Left lobe of liver (tissue), 2 donors: ENCODE measurements at regions not wholly inside any gene's neighbourhood (a gene's known extent, or its start where the extent isn't known, plus 50 kb on each side); places are given as distances from the start of the nearest gene placed in this dataset.
A peak's percentile ranks its signal among the peaks of the same experiment; 100 is the strongest.

Experiments
- ATAC-seq: fragments of 200-7000 bp; cut with Tn5 transposase; one replicate; pipeline ENCODE4 v1.9.1; 2020; ENCODE audit warnings: mild to moderate bottlenecking, moderate library complexity
- DNase-seq: peaks from one replicate; pipeline ENCODE4 v3.0.0-alpha.2; 2020; ENCODE audit warnings: low spot score
- donor health status: DM: no; HTN: no; CAD: no; lungs with moderate emphysema.
- donor health status: DM: no; HTN: yes; CAD: no.

GRCh38 chr14:96931751-96932150 is 134.6 kb downstream of the VRK1 start:
- ATAC-seq (no peak), DNase-seq (no peak)

- no peak for DNase-seq
- ATAC-seq: no peak
Measured at GRCh38 chr14:96934638-96935330, 137.6 kb downstream of the VRK1 start.

- no peak for DNase-seq
- ATAC-seq: no peak
Measured at GRCh38 chr14:96938946-96939345, 141.8 kb downstream of the VRK1 start.

GRCh38 chr14:96940009-96940408 is 142.8 kb downstream of the VRK1 start:
- DNase-seq (no peak), ATAC-seq (peak; percentile 21)

- ATAC-seq (no peak), DNase-seq (peak; percentile 24)
Measured at GRCh38 chr14:96944297-96944696, 147.1 kb downstream of the VRK1 start.

- no peak for ATAC-seq
- DNase-seq: peak; percentile 21
Measured at GRCh38 chr14:96945721-96946120, 148.5 kb downstream of the VRK1 start.

- DNase-seq: no peak
- ATAC-seq: no peak
Measured at GRCh38 chr14:96949594-96949993, 152.4 kb downstream of the VRK1 start.

GRCh38 chr14:96951511-96951910 is 154.3 kb downstream of the VRK1 start:
- no peak for ATAC-seq
- no peak for DNase-seq

GRCh38 chr14:96953087-96953874 is 156.1 kb downstream of the VRK1 start:
- ATAC-seq (no peak), DNase-seq (no peak)

- no peak for ATAC-seq
- DNase-seq: no peak
Measured at GRCh38 chr14:96953875-96954185, 156.6 kb downstream of the VRK1 start.

- DNase-seq: peak; percentile 30
- no peak for ATAC-seq
Measured at GRCh38 chr14:96956464-96957239, 159.5 kb downstream of the VRK1 start.

GRCh38 chr14:96958057-96958456 is 160.9 kb downstream of the VRK1 start:
- ATAC-seq: no peak
- no peak for DNase-seq

- ATAC-seq (no peak), DNase-seq (no peak)
Measured at GRCh38 chr14:96959992-96960391, 162.8 kb downstream of the VRK1 start.

- no peak for ATAC-seq
Measured at GRCh38 chr14:96960598-96961116, 163.5 kb downstream of the VRK1 start.

GRCh38 chr14:96961895-96962294 is 164.7 kb downstream of the VRK1 start:
- ATAC-seq: no peak
- DNase-seq: no peak

More at GRCh38 chr14:96960598-96961116, 163.5 kb downstream of the VRK1 start:
- no peak for DNase-seq

GRCh38 chr14:96962337-96962736 is 165.2 kb downstream of the VRK1 start:
- no peak for DNase-seq
- peak; percentile 29 for ATAC-seq

GRCh38 chr14:96964726-96965415 is 167.7 kb downstream of the VRK1 start:
- DNase-seq: no peak
- ATAC-seq: no peak

GRCh38 chr14:96965885-96966595 is 168.9 kb downstream of the VRK1 start:
- no peak for DNase-seq
- no peak for ATAC-seq

- ATAC-seq (no peak), DNase-seq (no peak)
Measured at GRCh38 chr14:96975116-96975515, 177.9 kb downstream of the VRK1 start.

GRCh38 chr14:96978525-96979272 is 181.5 kb downstream of the VRK1 start:
- ATAC-seq (no peak), DNase-seq (no peak)
